BJ (cell line): ENCODE measurements at regions not wholly inside any gene's neighbourhood (a gene's known extent, or its start where the extent isn't known, plus 50 kb on each side); places are given as distances from the start of the nearest gene placed in this dataset.
A peak's percentile ranks its signal among the peaks of the same experiment; 100 is the strongest.

Experiments used
- CTCF ChIA-PET: fragments of 350-600 bp; formaldehyde crosslinking; extraction: SDS; loops from one replicate; lab custom pipeline; 2021; ENCODE audit warnings: antibody characterized with exemption, inconsistent platforms; lab: Yijun Ruan, JAX
- POLR2A ChIA-PET: fragments of 300-600 bp; sonication (Branson Sonifier 250); formaldehyde crosslinking; extraction: SDS; loops from one replicate; lab custom pipeline; 2021; ENCODE audit warnings: antibody characterized with exemption; lab: Charles Lee
- DNase-seq: peaks from one replicate; pipeline ENCODE4 v3.0.0-alpha.2; 2011; ENCODE audit warnings: low read depth
- H3K27me3 ChIP-seq: 2 replicates; pipeline ENCODE4 v1.6.0; 2011; ENCODE audit warnings: low read length; ENCODE audit not compliant: control insufficient read depth, insufficient read depth
- H3K36me3 ChIP-seq: 2 replicates; pipeline ENCODE4 v1.5.1; 2011; ENCODE audit warnings: low read length; ENCODE audit not compliant: control insufficient read depth, insufficient read depth
- H3K4me3 ChIP-seq: 2 replicates; pipeline ENCODE4 v1.5.1; 2011; ENCODE audit warnings: low read depth, mild to moderate bottlenecking, control low read depth, low read length
- TF ChIP-seq, protein P1 (sequence below): IDR thresholded peaks from 2 replicates; pipeline ENCODE4 v1.5.1; 2011; ENCODE audit warnings: low read depth, mild to moderate bottlenecking, control low read depth, inconsistent platforms, low read length, moderate library complexity; ENCODE audit not compliant: insufficient read depth

DNA sequence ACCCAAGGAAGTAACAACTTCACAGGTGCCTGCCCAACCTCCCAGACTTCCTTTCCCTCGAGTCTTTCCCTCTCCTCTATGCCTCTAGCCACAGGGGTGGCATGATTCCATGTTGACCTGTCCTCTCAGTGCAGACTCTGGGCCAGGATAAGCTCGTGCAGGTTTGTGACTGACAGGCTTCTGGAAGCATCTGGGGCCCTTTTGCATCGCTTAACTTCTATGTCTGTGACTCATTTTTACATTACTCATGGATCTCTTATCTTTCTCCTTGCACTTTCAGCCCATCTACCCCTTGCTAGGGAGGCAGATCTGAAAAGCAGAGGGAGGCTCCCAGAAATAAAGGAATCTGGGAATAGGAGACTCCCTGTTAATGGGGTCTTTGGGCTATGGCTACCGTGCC is 98.5 kb upstream of the RIOK3 start:
- no peak for DNase-seq
- TF ChIP-seq, protein P1, sequence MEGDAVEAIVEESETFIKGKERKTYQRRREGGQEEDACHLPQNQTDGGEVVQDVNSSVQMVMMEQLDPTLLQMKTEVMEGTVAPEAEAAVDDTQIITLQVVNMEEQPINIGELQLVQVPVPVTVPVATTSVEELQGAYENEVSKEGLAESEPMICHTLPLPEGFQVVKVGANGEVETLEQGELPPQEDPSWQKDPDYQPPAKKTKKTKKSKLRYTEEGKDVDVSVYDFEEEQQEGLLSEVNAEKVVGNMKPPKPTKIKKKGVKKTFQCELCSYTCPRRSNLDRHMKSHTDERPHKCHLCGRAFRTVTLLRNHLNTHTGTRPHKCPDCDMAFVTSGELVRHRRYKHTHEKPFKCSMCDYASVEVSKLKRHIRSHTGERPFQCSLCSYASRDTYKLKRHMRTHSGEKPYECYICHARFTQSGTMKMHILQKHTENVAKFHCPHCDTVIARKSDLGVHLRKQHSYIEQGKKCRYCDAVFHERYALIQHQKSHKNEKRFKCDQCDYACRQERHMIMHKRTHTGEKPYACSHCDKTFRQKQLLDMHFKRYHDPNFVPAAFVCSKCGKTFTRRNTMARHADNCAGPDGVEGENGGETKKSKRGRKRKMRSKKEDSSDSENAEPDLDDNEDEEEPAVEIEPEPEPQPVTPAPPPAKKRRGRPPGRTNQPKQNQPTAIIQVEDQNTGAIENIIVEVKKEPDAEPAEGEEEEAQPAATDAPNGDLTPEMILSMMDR: no peak
- Histone ChIP-seq H3K36me3 (no peaks in the 10 kb centered on the region; the same call in 1 of the 2 replicates), H3K4me3 (no peak overlapping the region), H3K27me3 (no peaks in the 10 kb centered on the region)
- ChIA-PET CTCF (interaction anchor here (1.0 to 1.6 kb wide), 3 partner anchors 24 to 57 kb away, joined by 3 to 4 read pairs (median 3); no protein-coding TSS in a partner anchor), POLR2A (no interaction called here)

DNA sequence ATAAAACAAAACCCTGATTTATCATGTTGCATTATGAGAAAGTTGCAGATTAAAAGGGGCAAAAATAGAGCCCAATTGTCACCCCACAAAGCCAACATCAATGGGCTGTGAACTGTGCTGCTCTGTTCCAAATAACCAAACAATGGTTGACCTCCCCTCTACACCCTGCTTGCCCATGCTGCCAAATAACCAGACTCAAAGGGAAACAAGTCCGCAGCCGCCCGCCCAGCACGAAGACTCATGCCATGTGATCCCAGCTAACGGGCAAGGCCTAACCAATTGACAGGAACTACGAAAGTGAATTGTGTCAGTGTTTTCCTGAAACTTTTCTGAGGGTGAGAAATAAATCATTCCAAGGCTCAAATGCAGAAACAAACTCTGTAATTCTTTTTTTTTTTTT is 97.9 kb upstream of the RIOK3 start:
- no peaks in the 10 kb centered on the region for H3K27me3 ChIP-seq
- no peak for DNase-seq
- no peak overlapping the region for H3K4me3 ChIP-seq
- CTCF ChIA-PET: interaction anchor here (0.6 to 1.6 kb wide), 6 partner anchors 10 to 324 kb away, joined by 3 to 4 read pairs (median 3); no protein-coding TSS in a partner anchor
- POLR2A ChIA-PET: no interaction called here
- H3K36me3 ChIP-seq: no peaks in the 10 kb centered on the region; the same call in 1 of the 2 replicates
- TF ChIP-seq, protein P1: no peak

DNA sequence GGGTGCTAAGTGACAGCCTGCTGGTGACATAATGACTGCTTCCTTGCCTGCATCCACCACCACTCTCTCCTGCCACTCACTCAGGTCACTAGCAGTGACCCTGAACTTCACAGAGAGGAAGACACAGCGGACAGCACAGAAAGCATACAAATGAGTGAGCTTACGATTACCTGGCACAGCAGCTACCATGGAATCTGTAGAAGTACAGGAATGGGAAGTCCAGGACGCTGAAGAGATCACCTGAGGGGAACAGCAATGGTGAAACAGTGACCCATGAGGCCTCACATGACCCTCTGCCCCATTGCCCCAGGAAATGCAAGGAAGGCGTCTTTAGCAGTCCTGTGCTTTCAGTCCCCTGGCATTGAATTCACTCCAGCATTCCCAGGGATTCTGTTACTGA is 96.7 kb upstream of the RIOK3 start:
- Histone ChIP-seq H3K4me3 (no peak overlapping the region), H3K36me3 (no peaks in the 10 kb centered on the region; the same call in 1 of the 2 replicates), H3K27me3 (no peaks in the 10 kb centered on the region)
- no peak for DNase-seq
- POLR2A ChIA-PET: no interaction called here
- CTCF ChIA-PET: interaction anchor here (1.1 to 1.3 kb wide), 2 partner anchors 9 to 325 kb away, joined by 3 read pairs; no protein-coding TSS in a partner anchor
- TF ChIP-seq, protein P1: no peak

DNA sequence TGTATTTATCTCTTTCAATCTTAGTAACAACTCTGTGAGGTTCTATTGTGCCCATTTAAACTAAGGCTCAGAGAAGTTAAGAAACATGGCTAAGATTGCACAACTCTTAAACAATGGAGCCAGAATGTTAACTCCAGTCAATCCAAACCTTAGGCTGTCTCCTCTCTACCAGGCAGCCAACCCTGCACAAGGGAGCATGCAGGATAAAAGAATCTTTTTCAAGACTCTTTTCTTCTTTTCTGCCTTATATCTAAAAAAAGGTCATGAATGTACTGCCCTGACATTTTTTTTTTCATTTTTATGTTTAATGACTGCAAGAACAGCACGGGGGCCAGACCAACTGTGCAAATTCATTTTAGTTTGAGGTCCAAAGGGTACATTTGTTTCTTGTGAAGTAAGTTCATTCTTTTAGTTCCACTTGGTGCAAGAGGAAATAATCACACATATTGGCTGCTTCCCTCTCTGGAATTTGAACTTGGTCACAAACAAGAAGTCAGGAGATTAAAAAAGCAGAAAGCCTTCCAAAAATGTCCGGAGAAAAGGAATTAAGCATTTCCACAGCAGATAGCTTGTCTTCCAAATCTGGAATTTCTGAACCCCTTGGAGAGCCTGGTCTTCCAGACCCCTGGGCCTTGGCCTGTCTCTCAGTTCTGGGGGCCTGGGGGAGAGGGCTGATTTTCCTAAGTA is 96.0 kb upstream of the RIOK3 start:
- ChIA-PET POLR2A (no interaction called here), CTCF (interaction anchor here (1.2 to 3.4 kb wide), 2 partner anchors 20 to 226 kb away, joined by 3 to 16 read pairs; no protein-coding TSS in a partner anchor)
- peak; percentile 73 for DNase-seq
- no peaks in the 10 kb centered on the region for H3K27me3 ChIP-seq
- H3K36me3 ChIP-seq: no peaks in the 10 kb centered on the region; the same call in 1 of the 2 replicates
- TF ChIP-seq, protein P1: no peak
- no peak overlapping the region for H3K4me3 ChIP-seq

DNA sequence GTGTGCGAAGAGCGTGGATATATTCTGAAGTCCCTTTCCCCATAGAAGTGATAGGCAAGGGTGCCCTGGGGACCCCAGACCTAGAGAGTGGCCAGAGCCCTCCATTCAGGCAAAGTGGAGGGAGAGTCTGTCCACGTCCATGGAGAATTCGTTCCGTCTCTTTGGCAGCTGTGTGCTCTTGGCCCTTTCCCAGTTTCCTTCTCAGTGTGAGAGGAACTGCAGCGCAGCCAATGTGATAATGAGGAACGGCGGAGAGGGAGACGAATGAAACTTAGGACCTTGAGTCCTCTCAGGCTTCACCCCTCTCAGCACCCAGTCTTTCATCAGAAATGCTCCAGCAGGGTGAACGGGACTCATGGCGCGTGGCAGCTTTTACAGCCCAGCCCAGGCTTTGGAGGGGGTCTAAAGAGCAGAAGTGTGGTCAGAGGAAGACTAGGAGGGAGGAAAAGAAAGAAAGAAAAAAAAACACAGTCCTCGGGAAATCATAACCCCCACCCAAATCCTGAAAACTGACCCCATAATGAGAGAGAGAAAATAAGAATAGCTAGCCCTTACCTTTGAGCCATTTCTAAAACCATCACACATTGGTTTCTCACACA is 95.0 kb upstream of the RIOK3 start:
- H3K27me3 ChIP-seq: no peaks in the 10 kb centered on the region
- ChIA-PET CTCF (interaction anchor here (0.6 to 3.7 kb wide), 8 partner anchors 19 to 327 kb away, joined by 3 to 20 read pairs (median 3); no protein-coding TSS in a partner anchor), POLR2A (no interaction called here)
- DNase-seq: no peak
- H3K36me3 ChIP-seq: no peaks in the 10 kb centered on the region; the same call in 1 of the 2 replicates
- TF ChIP-seq, protein P1: no peak
- no peak overlapping the region for H3K4me3 ChIP-seq
